GM13977 (cell line): ENCODE measurements at regions not wholly inside any gene's neighbourhood (a gene's known extent, or its start where the extent isn't known, plus 50 kb on each side); places are given as distances from the start of the nearest gene placed in this dataset.
"Not testable (repeated sequence)": the region's sequence is repeated elsewhere in the genome, so short reads cannot be mapped to it uniquely, and the experiment has no call there.

ENCODE experiments used
- DNase-seq: peaks from one replicate; pipeline ENCODE4 v3.0.0; 2012; ENCODE audit warnings: low spot score
- CTCF ChIP-seq: IDR thresholded peaks from 2 replicates; pipeline ENCODE4 v1.5.1; 2012; ENCODE audit warnings: mild to moderate bottlenecking, control low read depth; ENCODE audit not compliant: insufficient read depth; ENCODE audit errors: extremely low read depth, missing control alignments
- in situ Hi-C: fragments of 300-500 bp; cut with MboI; formaldehyde crosslinking; loops from one replicate; pipeline ENCODE4 v1.12.0; 2022; ENCODE audit warnings: low sequenced_read_pairs, low pct_unique_long_range_greater_than_20kb, mixed read lengths, inconsistent platforms; ENCODE audit not compliant: unreplicated experiment

DNA sequence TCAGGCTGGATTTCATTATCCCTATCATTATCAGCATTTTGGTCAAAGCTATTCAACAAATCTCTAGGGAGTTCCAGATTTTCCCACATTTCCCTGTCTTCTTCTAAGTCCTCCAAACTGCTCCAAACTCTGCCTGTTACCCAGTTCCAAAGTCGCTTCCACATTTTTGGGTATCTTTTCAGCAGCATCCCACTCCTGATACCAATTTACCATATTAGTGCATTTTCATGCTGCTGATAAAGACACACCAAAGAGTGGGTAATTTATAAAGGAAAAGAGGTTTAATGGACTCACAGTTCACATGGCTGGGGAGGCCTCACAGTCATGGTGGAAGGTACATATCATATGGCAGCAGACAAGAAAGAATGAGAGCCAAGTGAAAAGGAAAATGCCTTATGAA, 132.8 kb upstream of the SLC7A11 start:
- in situ Hi-C loops = no loop called here
- no peak for TF ChIP-seq CTCF
- no peak for DNase-seq

DNA sequence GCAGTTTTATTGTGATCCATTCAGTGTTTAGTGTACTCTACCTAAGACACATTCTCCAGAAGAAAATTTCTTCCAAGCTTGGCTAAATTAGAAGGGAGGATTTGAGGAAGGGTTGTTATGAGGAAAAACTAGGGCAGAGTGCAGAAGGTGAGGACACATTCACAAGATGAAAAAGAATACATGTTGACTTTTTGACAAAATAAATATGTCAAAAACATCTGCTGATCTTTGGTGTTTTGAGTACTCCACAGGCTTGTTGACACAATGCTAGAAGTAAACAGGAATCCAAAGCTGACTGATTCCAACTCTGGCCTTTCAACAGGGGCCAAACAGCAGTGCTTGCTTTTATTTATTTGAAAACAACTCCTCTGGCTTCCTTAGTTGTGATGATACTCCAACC, 125.8 kb upstream of the SLC7A11 start:
- no peak for DNase-seq
- no peak for TF ChIP-seq CTCF
- in situ Hi-C loops = no loop called here

DNA sequence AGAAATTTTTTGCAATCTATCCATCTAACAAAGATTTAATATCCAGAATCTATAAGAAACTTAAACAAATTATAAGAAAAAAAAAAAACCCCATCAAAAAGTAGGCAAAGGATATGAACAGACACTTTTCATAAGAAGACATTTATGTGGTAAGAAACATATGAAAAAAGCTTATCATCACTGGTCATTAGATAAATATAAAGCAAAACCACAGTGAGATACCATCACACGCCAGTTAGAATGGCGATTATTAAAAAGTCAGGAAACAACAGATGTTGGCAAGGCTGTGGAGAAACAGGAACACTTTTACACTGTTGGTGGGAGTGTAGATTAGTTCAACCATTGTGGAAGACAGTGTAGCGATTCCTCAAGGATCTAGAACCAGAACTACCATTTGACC, 110.3 kb upstream of the SLC7A11 start:
- DNase-seq, in situ Hi-C loops: not testable (repeated sequence)

DNA sequence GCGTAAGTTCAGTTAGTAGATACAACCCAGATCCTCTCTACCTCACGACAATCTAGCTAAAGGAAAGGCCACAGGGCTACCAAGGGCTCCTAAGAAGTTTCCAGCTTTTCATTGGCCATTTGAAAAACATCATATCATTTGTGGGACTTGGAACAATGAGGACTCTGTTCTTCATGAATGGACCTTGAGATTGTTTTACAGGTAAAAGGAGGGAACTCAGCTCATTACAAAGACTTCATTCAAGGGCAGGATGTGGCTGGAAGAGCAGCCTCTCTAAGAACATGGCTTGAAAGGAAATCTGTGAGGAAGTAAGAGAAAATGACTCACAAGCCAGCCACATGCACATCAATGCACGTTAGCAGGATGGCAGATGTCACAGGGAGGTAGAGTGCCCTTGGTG, 105.9 kb upstream of the SLC7A11 start:
- no peak for DNase-seq

GRCh38 chr4:138347561-138347960, 105.4 kb upstream of the SLC7A11 start:
- no peak for TF ChIP-seq CTCF
- no peak for DNase-seq
- in situ Hi-C loops = no loop called here

More for the DNA sequence above, 105.9 kb upstream of the SLC7A11 start:
- in situ Hi-C loops = no loop called here
- TF ChIP-seq CTCF = no peak

DNA sequence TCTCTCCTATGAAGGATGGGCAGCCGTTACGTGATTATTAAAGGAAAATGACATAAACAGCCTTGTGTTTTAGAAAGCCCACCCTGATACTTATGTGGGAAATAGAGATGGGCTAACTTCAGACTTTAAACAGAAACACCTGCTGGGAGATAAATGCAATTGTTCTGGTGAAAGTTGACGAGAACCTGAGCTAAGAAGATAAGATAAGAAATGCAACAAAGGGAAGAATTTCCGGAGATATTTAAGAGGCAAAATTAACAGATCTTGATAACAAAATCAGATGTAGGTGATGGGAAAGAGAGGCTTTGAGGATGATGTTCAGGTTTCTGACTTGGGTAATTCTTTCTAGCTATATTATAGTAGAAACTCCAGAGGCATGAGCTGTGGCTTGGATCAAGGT, 102.7 kb upstream of the SLC7A11 start:
- TF ChIP-seq CTCF = no peak
- no peak for DNase-seq
- in situ Hi-C loops = no loop called here

DNA sequence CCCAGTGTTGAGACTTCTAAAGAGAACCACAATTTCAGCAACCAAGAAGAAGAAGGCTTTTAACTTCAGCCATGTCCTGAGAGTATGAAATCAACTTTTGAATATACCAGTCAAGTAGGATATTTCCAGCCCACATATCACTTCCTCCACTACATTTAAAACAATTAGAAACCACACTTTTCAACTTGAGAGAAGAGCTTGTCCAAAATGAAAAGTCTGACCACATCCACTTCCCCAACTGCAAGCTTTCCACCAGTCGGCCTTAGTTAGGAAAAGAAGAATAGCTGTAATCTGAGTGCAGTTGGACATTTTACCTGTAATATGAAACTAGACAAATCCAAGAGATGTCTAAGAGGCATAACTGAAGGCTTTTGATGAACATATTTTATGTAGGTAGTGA, 101.9 kb upstream of the SLC7A11 start:
- no peak for TF ChIP-seq CTCF
- in situ Hi-C loops = no loop called here
- no peak for DNase-seq
